GM23338 (cell line): ENCODE measurements at regions not wholly inside any gene's neighbourhood (a gene's known extent, or its start where the extent isn't known, plus 50 kb on each side); places are given as distances from the start of the nearest gene placed in this dataset.

Experiments used
- ATAC-seq: fragments of 200-7000 bp; cut with Tn5 transposase; 3 replicates; pipeline ENCODE4 v1.9.1; 2020
- DNase-seq: peaks from one replicate; pipeline ENCODE4 v3.0.0-alpha.2; 2015; ENCODE audit warnings: low spot score
- H2AFZ ChIP-seq: fragments of 200-600 bp; sonication (generic); 2 replicates; pipeline ENCODE4 v1.8.0; 2016; ENCODE audit warnings: antibody characterized with exemption, mild to moderate bottlenecking, moderate library complexity
- H3F3A ChIP-seq: fragments of 200-600 bp; sonication (generic); replicated peaks from 2 replicates; pipeline ENCODE4 v1.8.0; 2017; ENCODE audit warnings: antibody characterized with exemption, mixed run types, low read depth
- H3K27ac ChIP-seq: fragments of 200-600 bp; sonication (generic); 2 replicates; pipeline ENCODE4 v1.6.1; 2016; ENCODE audit warnings: low read depth
- H3K27me3 ChIP-seq: fragments of 200-600 bp; sonication (generic); 2 replicates; pipeline ENCODE4 v1.8.0; 2016; ENCODE audit warnings: mild to moderate bottlenecking, mixed run types, moderate library complexity; ENCODE audit not compliant: insufficient read depth
- H3K36me3 ChIP-seq: fragments of 200-600 bp; sonication (generic); 2 replicates; pipeline ENCODE4 v1.8.0; 2016; ENCODE audit warnings: mild to moderate bottlenecking; ENCODE audit not compliant: insufficient read depth
- H3K4me1 ChIP-seq: fragments of 200-600 bp; sonication (generic); 2 replicates; pipeline ENCODE4 v1.8.0; 2016; ENCODE audit warnings: mild to moderate bottlenecking, moderate library complexity; ENCODE audit not compliant: insufficient read depth
- H3K4me2 ChIP-seq: fragments of 200-600 bp; sonication (generic); 2 replicates; pipeline ENCODE4 v1.7.1; 2017; ENCODE audit warnings: mixed run types
- H3K4me3 ChIP-seq: fragments of 200-600 bp; sonication (generic); 2 replicates; pipeline ENCODE4 v1.6.1; 2016; ENCODE audit warnings: mixed run types
- H3K79me2 ChIP-seq: fragments of 200-600 bp; sonication (generic); replicated peaks from 2 replicates; pipeline ENCODE4 v1.8.0; 2017; ENCODE audit warnings: mild to moderate bottlenecking; ENCODE audit not compliant: insufficient read depth
- H3K9me2 ChIP-seq: fragments of 200-600 bp; sonication (generic); 2 replicates; pipeline ENCODE4 v1.8.0; 2017; ENCODE audit not compliant: insufficient read depth
- H4K20me1 ChIP-seq: fragments of 200-600 bp; sonication (generic); replicated peaks from 2 replicates; pipeline ENCODE4 v1.8.0; 2017; ENCODE audit warnings: mild to moderate bottlenecking; ENCODE audit not compliant: insufficient read depth
- H3K27ac Mint-ChIP-seq: 2 replicates; pipeline ENCODE4 v1.8.0; 2020; ENCODE audit warnings: inconsistent platforms, mild to moderate bottlenecking, moderate library complexity, mixed read lengths
- H3K27me3 Mint-ChIP-seq: 3 replicates; pipeline ENCODE4 v1.8.0; 2022; ENCODE audit warnings: low read depth, mild to moderate bottlenecking, moderate library complexity, mixed read lengths, inconsistent platforms; ENCODE audit not compliant: insufficient read depth, poor library complexity
- H3K36me3 Mint-ChIP-seq: 3 replicates; pipeline ENCODE4 v1.8.0; 2021; ENCODE audit warnings: low read depth, mild to moderate bottlenecking, inconsistent platforms, moderate library complexity, mixed read lengths
- H3K4me1 Mint-ChIP-seq: 3 replicates; pipeline ENCODE4 v1.8.0; 2020; ENCODE audit warnings: mild to moderate bottlenecking, inconsistent platforms, mixed read lengths
- H3K4me3 Mint-ChIP-seq: 3 replicates; pipeline ENCODE4 v1.8.0; 2021; ENCODE audit warnings: moderate library complexity, mild to moderate bottlenecking, inconsistent platforms, mixed read lengths
- H3K9me3 Mint-ChIP-seq: 3 replicates; pipeline ENCODE4 v1.8.0; 2020; ENCODE audit warnings: moderate library complexity, mild to moderate bottlenecking, inconsistent platforms, mixed read lengths
- CREB1 ChIP-seq: fragments of 250-450 bp; sonication (Bioruptor Pico); IDR thresholded peaks from 2 replicates; pipeline ENCODE4 v1.5.0; 2020; ENCODE audit warnings: low read depth, mild to moderate bottlenecking, moderate library complexity
- ETS1 ChIP-seq: IDR thresholded peaks from 2 replicates; pipeline ENCODE4 v1.6.1; 2016; ENCODE audit warnings: antibody characterized with exemption
- EZH2 ChIP-seq: fragments of 200-600 bp; sonication (generic); IDR thresholded peaks from one replicate; pipeline ENCODE4 v1.8.0; 2017; ENCODE audit warnings: antibody characterized with exemption, mild to moderate bottlenecking, low read depth; ENCODE audit not compliant: unreplicated experiment
- EZH2phosphoT487 ChIP-seq: fragments of 200-600 bp; sonication (generic); IDR thresholded peaks from one replicate; pipeline ENCODE4 v1.8.1; 2018; ENCODE audit warnings: antibody characterized with exemption; ENCODE audit not compliant: unreplicated experiment
- NANOG ChIP-seq: IDR thresholded peaks from 2 replicates; pipeline ENCODE4 v1.6.1; 2016; ENCODE audit warnings: antibody characterized with exemption, borderline replicate concordance
- POLR2AphosphoS5 ChIP-seq: IDR thresholded peaks from 2 replicates; pipeline ENCODE4 v1.6.1; 2016; ENCODE audit warnings: antibody characterized with exemption, low read depth
- REST ChIP-seq: IDR thresholded peaks from one replicate; pipeline ENCODE4 v1.6.1; 2018; ENCODE audit warnings: antibody characterized with exemption; ENCODE audit not compliant: unreplicated experiment
- STAT1 ChIP-seq: IDR thresholded peaks from one replicate; pipeline ENCODE4 v1.6.1; 2016; ENCODE audit warnings: antibody characterized with exemption; ENCODE audit not compliant: unreplicated experiment
- ZNF114 ChIP-seq: fragments of 250-450 bp; sonication (Bioruptor Pico); IDR thresholded peaks from 2 replicates; pipeline ENCODE4 v1.5.0; 2020; ENCODE audit warnings: mild to moderate bottlenecking, moderate library complexity
- ZNF331 ChIP-seq: fragments of 250-450 bp; sonication (Bioruptor Pico); IDR thresholded peaks from 2 replicates; pipeline ENCODE4 v1.5.0; 2020; ENCODE audit warnings: low read depth, mild to moderate bottlenecking, moderate library complexity
- TF ChIP-seq, protein P1 (sequence below): fragments of 250-450 bp; sonication (Bioruptor Pico); IDR thresholded peaks from 2 replicates; pipeline ENCODE4 v1.5.0; 2020; ENCODE audit warnings: mild to moderate bottlenecking, moderate library complexity
- TF ChIP-seq, protein P2 (sequence below), 2 experiments: fragments of 200-600 bp in 1 of 2; sonication (generic) in 1 of 2; conservative IDR thresholded peaks; 2 replicates each; pipeline versions ENCODE4 v1.5.1 to v1.6.1; 2016 to 2017; ENCODE audit warnings: antibody characterized with exemption in 2 of 2, low read depth in 2 of 2, mild to moderate bottlenecking in 2 of 2, moderate library complexity in 1 of 2

DNA sequence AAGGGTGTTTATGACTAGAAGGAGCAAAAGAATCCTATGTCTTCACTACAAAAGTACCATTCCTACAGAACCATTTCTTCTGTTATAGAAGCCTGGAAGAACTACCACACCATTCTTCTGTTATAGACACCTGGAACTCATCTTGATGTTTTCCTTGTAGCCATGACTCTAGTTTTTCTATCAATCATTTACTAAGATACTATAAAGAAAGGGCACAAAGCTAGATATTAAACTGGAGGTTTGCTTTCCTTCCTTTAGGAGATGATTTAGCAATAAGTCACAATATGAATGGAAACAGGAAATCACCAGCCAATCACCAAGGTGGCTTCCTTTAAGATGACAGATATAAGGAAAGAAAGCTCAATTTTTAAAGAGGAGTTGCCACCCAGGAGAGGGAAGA, 100.3 kb upstream of the NEUROD1 start:
- Histone ChIP-seq H3K4me1 (0 out of 2 replicates have a peak, but pooled peaks cover 6% of the 10 kb centered on the region), H3K36me3 (no peaks in the 10 kb centered on the region), H3K27me3 (no peaks in the 10 kb centered on the region), H3K79me2 (no peaks in the 10 kb centered on the region), H3K9me2 (0 out of 2 replicates have a peak, but pooled peaks cover 11% of the 10 kb centered on the region), H3K4me2 (no peak overlapping the region), H3F3A (no peaks in the 10 kb centered on the region), H2AFZ (no peak overlapping the region), H3K27ac (no peak overlapping the region), H4K20me1 (no peaks in the 10 kb centered on the region), H3K4me3 (no peak overlapping the region)
- Mint-ChIP-seq H3K4me3 (no peak overlapping the region), H3K36me3 (no peaks in the 10 kb centered on the region), H3K27me3 (peaks cover 3% of the 10 kb centered on the region), H3K27ac (no peak overlapping the region), H3K9me3 (no peaks in the 10 kb centered on the region), H3K4me1 (peaks cover 16% of the 10 kb centered on the region)
- TF ChIP-seq ZNF114 (CRISPR knock-in tag) (no peak), CREB1 (no peak), STAT1 (no peak), POLR2AphosphoS5 (no peak), ETS1 (no peak), ZNF331 (no peak), REST (no peak), EZH2phosphoT487 (no peak), EZH2 (no peak), NANOG (no peak)
- TF ChIP-seq, protein P1, sequence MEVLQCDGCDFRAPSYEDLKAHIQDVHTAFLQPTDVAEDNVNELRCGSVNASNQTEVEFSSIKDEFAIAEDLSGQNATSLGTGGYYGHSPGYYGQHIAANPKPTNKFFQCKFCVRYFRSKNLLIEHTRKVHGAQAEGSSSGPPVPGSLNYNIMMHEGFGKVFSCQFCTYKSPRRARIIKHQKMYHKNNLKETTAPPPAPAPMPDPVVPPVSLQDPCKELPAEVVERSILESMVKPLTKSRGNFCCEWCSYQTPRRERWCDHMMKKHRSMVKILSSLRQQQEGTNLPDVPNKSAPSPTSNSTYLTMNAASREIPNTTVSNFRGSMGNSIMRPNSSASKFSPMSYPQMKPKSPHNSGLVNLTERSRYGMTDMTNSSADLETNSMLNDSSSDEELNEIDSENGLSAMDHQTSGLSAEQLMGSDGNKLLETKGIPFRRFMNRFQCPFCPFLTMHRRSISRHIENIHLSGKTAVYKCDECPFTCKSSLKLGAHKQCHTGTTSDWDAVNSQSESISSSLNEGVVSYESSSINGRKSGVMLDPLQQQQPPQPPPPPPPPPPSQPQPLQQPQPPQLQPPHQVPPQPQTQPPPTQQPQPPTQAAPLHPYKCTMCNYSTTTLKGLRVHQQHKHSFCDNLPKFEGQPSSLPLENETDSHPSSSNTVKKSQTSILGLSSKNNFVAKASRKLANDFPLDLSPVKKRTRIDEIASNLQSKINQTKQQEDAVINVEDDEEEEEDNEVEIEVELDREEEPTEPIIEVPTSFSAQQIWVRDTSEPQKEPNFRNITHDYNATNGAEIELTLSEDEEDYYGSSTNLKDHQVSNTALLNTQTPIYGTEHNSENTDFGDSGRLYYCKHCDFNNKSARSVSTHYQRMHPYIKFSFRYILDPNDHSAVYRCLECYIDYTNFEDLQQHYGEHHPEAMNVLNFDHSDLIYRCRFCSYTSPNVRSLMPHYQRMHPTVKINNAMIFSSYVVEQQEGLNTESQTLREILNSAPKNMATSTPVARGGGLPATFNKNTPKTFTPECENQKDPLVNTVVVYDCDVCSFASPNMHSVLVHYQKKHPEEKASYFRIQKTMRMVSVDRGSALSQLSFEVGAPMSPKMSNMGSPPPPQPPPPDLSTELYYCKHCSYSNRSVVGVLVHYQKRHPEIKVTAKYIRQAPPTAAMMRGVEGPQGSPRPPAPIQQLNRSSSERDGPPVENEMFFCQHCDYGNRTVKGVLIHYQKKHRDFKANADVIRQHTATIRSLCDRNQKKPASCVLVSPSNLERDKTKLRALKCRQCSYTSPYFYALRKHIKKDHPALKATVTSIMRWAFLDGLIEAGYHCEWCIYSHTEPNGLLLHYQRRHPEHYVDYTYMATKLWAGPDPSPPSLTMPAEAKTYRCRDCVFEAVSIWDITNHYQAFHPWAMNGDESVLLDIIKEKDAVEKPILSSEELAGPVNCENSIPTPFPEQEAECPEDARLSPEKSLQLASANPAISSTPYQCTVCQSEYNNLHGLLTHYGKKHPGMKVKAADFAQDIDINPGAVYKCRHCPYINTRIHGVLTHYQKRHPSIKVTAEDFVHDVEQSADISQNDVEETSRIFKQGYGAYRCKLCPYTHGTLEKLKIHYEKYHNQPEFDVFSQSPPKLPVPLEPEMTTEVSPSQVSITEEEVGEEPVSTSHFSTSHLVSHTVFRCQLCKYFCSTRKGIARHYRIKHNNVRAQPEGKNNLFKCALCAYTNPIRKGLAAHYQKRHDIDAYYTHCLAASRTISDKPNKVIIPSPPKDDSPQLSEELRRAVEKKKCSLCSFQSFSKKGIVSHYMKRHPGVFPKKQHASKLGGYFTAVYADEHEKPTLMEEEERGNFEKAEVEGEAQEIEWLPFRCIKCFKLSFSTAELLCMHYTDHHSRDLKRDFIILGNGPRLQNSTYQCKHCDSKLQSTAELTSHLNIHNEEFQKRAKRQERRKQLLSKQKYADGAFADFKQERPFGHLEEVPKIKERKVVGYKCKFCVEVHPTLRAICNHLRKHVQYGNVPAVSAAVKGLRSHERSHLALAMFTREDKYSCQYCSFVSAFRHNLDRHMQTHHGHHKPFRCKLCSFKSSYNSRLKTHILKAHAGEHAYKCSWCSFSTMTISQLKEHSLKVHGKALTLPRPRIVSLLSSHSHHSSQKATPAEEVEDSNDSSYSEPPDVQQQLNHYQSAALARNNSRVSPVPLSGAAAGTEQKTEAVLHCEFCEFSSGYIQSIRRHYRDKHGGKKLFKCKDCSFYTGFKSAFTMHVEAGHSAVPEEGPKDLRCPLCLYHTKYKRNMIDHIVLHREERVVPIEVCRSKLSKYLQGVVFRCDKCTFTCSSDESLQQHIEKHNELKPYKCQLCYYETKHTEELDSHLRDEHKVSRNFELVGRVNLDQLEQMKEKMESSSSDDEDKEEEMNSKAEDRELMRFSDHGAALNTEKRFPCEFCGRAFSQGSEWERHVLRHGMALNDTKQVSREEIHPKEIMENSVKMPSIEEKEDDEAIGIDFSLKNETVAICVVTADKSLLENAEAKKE (CRISPR knock-in tag): no peak
- TF ChIP-seq, protein P2, sequence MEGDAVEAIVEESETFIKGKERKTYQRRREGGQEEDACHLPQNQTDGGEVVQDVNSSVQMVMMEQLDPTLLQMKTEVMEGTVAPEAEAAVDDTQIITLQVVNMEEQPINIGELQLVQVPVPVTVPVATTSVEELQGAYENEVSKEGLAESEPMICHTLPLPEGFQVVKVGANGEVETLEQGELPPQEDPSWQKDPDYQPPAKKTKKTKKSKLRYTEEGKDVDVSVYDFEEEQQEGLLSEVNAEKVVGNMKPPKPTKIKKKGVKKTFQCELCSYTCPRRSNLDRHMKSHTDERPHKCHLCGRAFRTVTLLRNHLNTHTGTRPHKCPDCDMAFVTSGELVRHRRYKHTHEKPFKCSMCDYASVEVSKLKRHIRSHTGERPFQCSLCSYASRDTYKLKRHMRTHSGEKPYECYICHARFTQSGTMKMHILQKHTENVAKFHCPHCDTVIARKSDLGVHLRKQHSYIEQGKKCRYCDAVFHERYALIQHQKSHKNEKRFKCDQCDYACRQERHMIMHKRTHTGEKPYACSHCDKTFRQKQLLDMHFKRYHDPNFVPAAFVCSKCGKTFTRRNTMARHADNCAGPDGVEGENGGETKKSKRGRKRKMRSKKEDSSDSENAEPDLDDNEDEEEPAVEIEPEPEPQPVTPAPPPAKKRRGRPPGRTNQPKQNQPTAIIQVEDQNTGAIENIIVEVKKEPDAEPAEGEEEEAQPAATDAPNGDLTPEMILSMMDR (conservative IDR thresholded peaks at IDR 0.05; ENCODE audit: low read depth in 2 of 2): no peak
- no peak for ATAC-seq
- DNase-seq: no peak
